ENCODE measurements at regions not wholly inside any gene's neighbourhood (a gene's known extent, or its start where the extent isn't known, plus 50 kb on each side); places are given as distances from the start of the nearest gene placed in this dataset.

GRCh38 chr11:112637076-112637475 is 324.1 kb upstream of the NCAM1 start:
- TF ChIP-seq, protein P1, sequence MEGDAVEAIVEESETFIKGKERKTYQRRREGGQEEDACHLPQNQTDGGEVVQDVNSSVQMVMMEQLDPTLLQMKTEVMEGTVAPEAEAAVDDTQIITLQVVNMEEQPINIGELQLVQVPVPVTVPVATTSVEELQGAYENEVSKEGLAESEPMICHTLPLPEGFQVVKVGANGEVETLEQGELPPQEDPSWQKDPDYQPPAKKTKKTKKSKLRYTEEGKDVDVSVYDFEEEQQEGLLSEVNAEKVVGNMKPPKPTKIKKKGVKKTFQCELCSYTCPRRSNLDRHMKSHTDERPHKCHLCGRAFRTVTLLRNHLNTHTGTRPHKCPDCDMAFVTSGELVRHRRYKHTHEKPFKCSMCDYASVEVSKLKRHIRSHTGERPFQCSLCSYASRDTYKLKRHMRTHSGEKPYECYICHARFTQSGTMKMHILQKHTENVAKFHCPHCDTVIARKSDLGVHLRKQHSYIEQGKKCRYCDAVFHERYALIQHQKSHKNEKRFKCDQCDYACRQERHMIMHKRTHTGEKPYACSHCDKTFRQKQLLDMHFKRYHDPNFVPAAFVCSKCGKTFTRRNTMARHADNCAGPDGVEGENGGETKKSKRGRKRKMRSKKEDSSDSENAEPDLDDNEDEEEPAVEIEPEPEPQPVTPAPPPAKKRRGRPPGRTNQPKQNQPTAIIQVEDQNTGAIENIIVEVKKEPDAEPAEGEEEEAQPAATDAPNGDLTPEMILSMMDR (IDR thresholded peaks at IDR 0.05; ENCODE audit: low read depth, low read length) = no peak
- TF ChIP-seq EZH2phosphoT487 (IDR thresholded peaks at IDR 0.05; ENCODE audit: low read depth) = no peak

Measured in OCI-LY3 (cell line).